GM21825 (cell line): ENCODE measurements at regions not wholly inside any gene's neighbourhood (a gene's known extent, or its start where the extent isn't known, plus 50 kb on each side); places are given as distances from the start of the nearest gene placed in this dataset.

Source experiments
- ATAC-seq: cut with Tn5 transposase; IDR thresholded peaks from one replicate; pipeline ENCODE4 v1.9.1; 2021; ENCODE audit warnings: mild to moderate bottlenecking, moderate library complexity; ENCODE audit not compliant: unreplicated experiment

GRCh38 chr12:123042833-123043232, 62.4 kb downstream of the ARL6IP4 start:
- no peak for ATAC-seq

DNA sequence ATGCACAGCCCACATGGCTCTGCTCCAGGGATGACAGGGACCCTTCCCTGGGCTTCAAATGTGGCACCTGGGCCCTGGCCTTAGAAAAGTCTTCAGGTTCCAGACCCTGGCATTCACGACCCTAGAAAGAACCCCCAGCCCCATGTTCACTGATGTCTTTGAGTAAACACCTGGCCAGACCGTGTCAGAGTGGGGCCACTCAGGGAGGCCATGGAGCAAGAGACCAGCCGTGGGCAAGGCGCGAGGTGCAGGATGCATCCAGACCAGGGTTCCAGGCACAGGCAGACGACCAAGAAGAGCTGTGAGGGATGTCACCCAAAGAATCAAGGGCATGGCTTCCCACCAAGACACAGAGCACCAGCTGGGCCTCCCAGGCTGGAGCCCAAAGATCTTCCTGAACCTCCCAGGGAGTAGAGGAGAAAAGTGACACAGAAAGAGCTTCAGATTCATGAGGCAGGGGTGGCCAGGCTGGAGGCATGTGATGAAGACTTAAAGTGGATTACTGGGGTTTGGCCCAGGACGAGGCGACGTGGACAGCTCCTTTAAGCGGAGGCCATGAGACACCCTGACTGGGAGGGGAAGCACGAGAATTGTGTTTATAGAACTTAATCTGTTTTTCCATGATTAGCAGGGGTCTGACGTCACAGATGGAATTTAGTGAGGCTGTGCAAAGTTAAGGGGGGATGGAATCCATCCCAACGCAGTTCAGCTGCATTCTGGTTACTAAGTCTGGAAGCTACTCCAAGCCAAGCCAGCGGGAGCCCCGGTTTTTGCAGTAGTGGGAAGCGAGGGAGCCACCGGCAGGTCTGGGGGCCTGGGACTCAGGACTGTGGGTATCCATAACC, 61.6 kb downstream of the ARL6IP4 start:
- no peak for ATAC-seq

GRCh38 chr12:123041042-123041531, 60.6 kb downstream of the ARL6IP4 start:
- no peak for ATAC-seq

- ATAC-seq = no peak
Observed at GRCh38 chr12:123040106-123040505, 59.6 kb downstream of the ARL6IP4 start.

GRCh38 chr12:123038966-123039365, 58.5 kb downstream of the ARL6IP4 start:
- ATAC-seq = no peak

DNA sequence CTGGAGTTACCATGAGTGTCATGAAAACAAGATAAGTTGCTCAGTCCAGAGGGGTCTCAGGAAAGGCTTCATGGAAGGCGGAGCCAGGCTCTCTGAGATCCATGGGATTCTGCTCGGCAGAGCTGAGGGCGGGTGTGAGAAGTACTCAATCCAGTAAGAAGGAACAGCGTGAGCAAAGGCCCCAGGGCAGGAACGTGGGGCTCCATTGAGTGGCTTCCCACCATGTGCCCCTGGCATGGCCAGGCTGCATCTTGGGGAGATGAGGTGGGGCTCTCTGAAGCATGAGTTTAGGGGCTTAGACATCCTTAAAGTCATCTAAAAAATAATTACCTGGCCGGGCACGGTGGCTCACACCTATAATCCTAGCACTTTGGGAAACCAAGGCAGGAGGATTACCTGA, 58.0 kb downstream of the ARL6IP4 start:
- ATAC-seq = no peak

GRCh38 chr12:123037791-123038190, 57.3 kb downstream of the ARL6IP4 start:
- ATAC-seq = no peak

DNA sequence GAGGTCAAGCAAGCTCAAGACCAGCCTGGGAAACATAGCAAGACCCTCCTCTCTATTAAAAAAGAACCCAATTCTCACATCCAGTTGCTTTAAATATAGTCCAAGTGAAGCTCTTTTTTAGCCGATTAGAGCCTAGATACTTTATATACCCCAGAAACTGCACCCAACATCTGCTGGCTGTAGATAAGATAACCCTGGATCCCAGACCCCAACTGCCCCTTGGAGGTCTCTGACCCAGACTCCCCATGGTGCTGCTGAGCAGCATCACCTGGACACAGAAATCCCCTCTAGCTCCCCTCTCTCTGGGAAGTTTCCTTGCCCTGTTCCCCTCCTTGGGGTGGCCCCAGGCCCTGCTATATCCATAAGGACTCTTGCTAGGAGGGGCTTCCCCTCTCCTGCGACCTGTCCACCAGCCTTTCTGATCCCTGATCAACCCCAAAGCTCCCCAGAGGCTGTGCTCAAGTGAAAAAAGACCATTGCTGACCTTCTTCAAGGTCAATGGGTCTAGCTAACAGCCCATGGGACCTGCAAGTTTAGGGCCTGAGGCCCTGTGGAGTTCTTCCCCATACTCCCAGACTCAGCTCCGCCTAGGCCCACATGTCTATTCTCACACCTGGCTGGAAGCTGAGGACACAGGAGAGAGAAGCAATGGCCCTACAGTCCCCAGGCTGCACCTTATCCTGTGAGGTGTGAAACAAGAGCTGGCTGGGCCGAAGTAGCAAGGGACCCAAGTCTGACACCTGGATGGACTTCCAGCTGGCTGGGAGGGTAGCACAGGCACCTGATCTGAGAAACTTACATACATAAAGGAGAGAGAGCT, 56.2 kb downstream of the ARL6IP4 start:
- no peak for ATAC-seq

GRCh38 chr12:123035841-123036240, 55.4 kb downstream of the ARL6IP4 start:
- no peak for ATAC-seq

- no peak for ATAC-seq
Observed at GRCh38 chr12:123034865-123035264, 54.4 kb downstream of the ARL6IP4 start.

GRCh38 chr12:123034022-123034541, 53.6 kb downstream of the ARL6IP4 start:
- no peak for ATAC-seq

- ATAC-seq = no peak
Observed at GRCh38 chr12:123033392-123034021, 53.0 kb downstream of the ARL6IP4 start.

DNA sequence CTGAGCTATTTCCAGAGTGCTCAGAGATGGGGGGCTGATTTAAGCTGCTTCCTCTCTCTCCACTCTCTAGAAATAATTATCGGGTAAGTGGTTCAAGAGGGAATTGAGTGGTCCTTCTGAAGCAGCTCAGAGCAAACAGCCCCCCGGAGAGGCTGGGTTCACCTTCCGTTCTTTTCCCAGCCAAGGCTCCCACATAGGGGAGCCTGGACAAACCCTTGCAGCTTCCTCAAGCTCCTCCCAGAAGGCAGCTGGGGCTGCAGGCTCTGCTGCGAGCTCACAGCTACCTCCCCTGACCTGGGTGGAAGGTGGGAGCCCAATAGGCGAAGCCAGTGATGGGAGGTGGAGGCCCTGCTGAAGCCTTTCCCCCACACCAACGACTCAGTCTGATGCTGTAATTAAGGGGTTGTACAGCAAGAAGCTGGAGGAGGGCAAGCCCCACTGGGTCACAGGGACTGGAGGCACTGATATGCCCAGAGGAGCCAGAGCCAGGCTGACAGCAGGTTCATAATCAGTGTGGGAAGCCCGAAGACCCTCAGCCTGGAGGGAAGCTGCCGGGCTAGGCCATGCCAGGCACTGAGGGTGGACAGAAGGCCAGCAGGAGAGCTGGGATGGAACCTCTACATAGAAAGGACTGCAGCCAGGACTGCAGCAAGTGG, 52.4 kb downstream of the ARL6IP4 start:
- no peak for ATAC-seq
